ENCODE measurements at regions not wholly inside any gene's neighbourhood (a gene's known extent, or its start where the extent isn't known, plus 50 kb on each side); places are given as distances from the start of the nearest gene placed in this dataset.

DNA sequence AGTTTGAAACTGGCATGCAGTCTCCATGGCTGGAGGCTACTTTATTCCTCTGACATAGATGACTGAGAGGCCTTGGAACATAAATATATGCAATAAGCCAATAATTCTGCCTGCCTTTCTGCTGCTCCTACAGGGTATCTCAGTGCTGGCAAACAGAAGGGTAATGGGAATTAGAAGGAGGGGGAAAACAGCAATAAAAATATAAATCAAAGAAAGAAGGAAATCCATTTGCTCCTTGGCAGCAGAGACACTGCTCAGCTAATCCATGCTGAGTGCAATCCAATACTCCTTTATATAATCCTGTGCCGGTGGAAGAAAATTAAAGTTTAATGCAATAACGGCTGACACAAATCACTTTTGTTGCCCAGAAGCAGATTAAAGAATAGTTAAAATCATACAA, 478.9 kb downstream of the SPATA31D1 start:
- no peaks in the 10 kb centered on the region for H3K4me1 ChIP-seq
- TF ChIP-seq CTCF (IDR thresholded peaks at IDR 0.05): no peak
- no peaks in the 10 kb centered on the region for H3K36me3 ChIP-seq (ENCODE audit: insufficient read depth in 1 of 2, low read depth in 1 of 2)
- intact Hi-C loops (cut with DNase I): no loop called here
- H3K9me3 ChIP-seq: no peaks in the 10 kb centered on the region
- 24 to 40% (median 25%) methylated on average over 2 of the region's 2 CpGs for WGBS, 3 donors
- no peak overlapping the region for H3K4me3 ChIP-seq
- no peak overlapping the region for H3K27ac ChIP-seq
- ATAC-seq (no peak), DNase-seq (no peak)
- H3K27me3 ChIP-seq (ENCODE audit: insufficient read depth in 3 of 3, low read length in 2 of 3): no peaks in the 10 kb centered on the region

- Histone ChIP-seq H3K27me3 (ENCODE audit: insufficient read depth in 3 of 3, low read length in 2 of 3) (no peaks in the 10 kb centered on the region), H3K9me3 (no peaks in the 10 kb centered on the region), H3K36me3 (ENCODE audit: insufficient read depth in 1 of 2, low read depth in 1 of 2) (no peaks in the 10 kb centered on the region), H3K27ac (no peak overlapping the region), H3K4me3 (no peak overlapping the region), H3K4me1 (no peaks in the 10 kb centered on the region)
- no peak for TF ChIP-seq CTCF (IDR thresholded peaks at IDR 0.05)
- intact Hi-C loops (cut with DNase I): no loop called here
- ATAC-seq (no peak), DNase-seq (no peak)
Measured at GRCh38 chr9:82474235-82474634, 485.7 kb downstream of the SPATA31D1 start.

DNA sequence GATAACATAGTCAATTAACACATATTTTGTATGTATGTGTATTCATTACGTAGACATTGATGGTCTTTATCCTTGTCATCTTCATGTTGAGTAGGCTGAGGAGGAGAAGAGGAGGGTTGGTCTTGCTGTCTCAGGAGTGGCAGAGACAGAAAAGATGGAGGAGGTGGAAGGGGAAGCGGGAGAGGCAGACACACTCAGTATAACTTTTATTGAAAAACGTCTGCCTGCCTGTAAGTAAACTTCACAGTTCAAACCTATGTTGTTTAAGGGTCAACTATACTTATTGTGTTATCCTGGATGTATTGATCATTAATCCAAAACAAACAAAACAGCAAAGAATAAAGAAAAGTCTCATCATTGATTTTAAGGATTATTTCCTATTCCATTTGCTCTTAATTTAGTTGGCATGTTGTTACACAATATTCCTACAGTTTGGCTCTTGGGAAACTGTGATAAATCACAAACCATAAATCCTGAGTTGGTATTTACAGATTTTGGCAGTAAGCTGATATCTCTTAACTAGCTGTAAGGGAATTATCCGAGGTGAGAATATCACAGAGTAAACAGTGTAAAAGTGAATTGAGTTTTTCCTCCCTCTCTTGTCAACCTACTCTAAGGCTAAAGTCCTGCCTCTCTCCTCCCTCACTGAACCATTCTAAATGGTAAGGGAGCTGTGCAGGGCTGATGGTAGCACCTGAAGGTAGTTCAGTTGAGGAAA, 487.2 kb downstream of the SPATA31D1 start:
- no peak for ATAC-seq
- Histone ChIP-seq H3K27me3 (ENCODE audit: insufficient read depth in 3 of 3, low read length in 2 of 3) (no peaks in the 10 kb centered on the region), H3K36me3 (ENCODE audit: insufficient read depth in 1 of 2, low read depth in 1 of 2) (no peaks in the 10 kb centered on the region), H3K4me3 (no peak overlapping the region), H3K9me3 (no peaks in the 10 kb centered on the region), H3K27ac (no peak overlapping the region), H3K4me1 (no peaks in the 10 kb centered on the region)
- WGBS, 3 donors: 70 to 75% (median 74%) methylated on average over 4 of the region's 4 CpGs
- no peak for DNase-seq
- intact Hi-C loops (cut with DNase I): no loop called here
- no peak for TF ChIP-seq CTCF (IDR thresholded peaks at IDR 0.05)

DNA sequence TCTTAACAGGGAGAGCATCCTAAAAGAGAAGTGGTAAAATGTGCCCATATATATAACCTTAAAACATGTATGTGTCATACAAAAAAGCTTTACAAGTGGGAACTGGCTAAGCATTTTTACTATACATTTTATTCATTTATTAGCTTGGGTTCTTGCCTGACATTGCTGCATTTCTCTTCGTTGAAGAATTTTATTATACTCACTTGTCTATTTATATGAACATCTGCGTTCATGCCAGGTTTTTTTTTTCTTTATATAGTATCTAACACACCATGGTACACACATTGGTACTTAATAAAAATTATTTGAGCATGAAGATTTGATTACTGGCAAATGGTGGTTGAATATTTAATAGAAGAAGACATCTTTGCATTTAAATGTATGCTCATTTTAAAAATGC, 492.3 kb downstream of the SPATA31D1 start:
- no peak for TF ChIP-seq CTCF (IDR thresholded peaks at IDR 0.05)
- ATAC-seq (no peak), DNase-seq (no peak)
- Histone ChIP-seq H3K36me3 (ENCODE audit: insufficient read depth in 1 of 2, low read depth in 1 of 2) (no peaks in the 10 kb centered on the region), H3K9me3 (no peaks in the 10 kb centered on the region), H3K4me1 (no peaks in the 10 kb centered on the region), H3K27ac (no peak overlapping the region), H3K27me3 (ENCODE audit: insufficient read depth in 3 of 3, low read length in 2 of 3) (no peaks in the 10 kb centered on the region), H3K4me3 (no peak overlapping the region)
- intact Hi-C loops (cut with DNase I): no loop called here
- 70 to 79% (median 74%) methylated on average over 2 of the region's 2 CpGs for WGBS, 3 donors

DNA sequence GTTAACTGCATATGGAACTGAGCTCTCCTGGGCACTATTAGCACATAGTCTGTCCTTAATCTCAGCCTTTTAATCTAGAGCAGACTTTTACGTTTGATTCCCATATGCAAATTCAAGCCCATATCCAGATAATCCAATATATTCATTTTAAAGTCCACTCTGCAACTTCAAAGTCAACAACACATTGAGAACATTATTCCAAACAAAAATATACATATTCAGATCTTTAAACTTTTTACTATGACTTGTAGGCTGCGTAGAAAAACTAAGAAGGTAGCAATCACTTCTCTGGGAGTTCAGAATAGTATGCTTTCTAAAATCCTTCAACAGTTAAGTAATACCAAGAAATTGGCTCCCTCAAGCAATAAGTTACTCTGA, 499.4 kb downstream of the SPATA31D1 start:
- no peak overlapping the region for H3K27ac ChIP-seq
- 78 to 87% (median 86%) methylated on average over 2 of the region's 2 CpGs for WGBS, 3 donors

More for the DNA sequence above, 499.4 kb downstream of the SPATA31D1 start:
- no peak for ATAC-seq
- H3K27me3 ChIP-seq (ENCODE audit: insufficient read depth in 3 of 3, low read length in 2 of 3): no peaks in the 10 kb centered on the region
- no peaks in the 10 kb centered on the region for H3K9me3 ChIP-seq
- intact Hi-C loops (cut with DNase I): no loop called here
- H3K4me3 ChIP-seq: no peak overlapping the region
- H3K36me3 ChIP-seq (ENCODE audit: insufficient read depth in 1 of 2, low read depth in 1 of 2): no peaks in the 10 kb centered on the region
- TF ChIP-seq CTCF (IDR thresholded peaks at IDR 0.05): no peak
- DNase-seq: no peak
- H3K4me1 ChIP-seq: peaks cover 25% of the 10 kb centered on the region

All from psoas muscle (tissue), 7 donors.